Keratinocyte (primary cell): ENCODE measurements at regions not wholly inside any gene's neighbourhood (a gene's known extent, or its start where the extent isn't known, plus 50 kb on each side); places are given as distances from the start of the nearest gene placed in this dataset.

Experiments
- DNase-seq: peaks from one replicate; pipeline ENCODE4 v3.0.0-alpha.2; 2011; ENCODE audit warnings: low read depth, missing footprints, low spot score
- FAIRE-seq: peaks from 2 replicates; lab custom pipeline; 2011; peaks lifted over from hg19 to GRCh38; lab: Jason Lieb, UNC
- H2AFZ ChIP-seq: 2 replicates; pipeline ENCODE4 v1.6.0; 2012; ENCODE audit warnings: low read length, control low read depth, inconsistent platforms; ENCODE audit not compliant: control insufficient read depth
- H3K27ac ChIP-seq: 2 replicates; pipeline ENCODE4 v1.5.1; 2011; ENCODE audit warnings: low read length; ENCODE audit not compliant: control insufficient read depth, insufficient read depth
- H3K27me3 ChIP-seq: 3 replicates; pipeline ENCODE4 v1.6.0; 2011; ENCODE audit warnings: low read length; ENCODE audit not compliant: control insufficient read depth, insufficient read depth; ENCODE audit errors: extremely low read depth
- H3K36me3 ChIP-seq, 2 experiments: 2 replicates in 1 of 2; 3 replicates in 1 of 2; pipeline ENCODE4 v1.5.1; 2011; ENCODE audit warnings: low read length in 2 of 2, mild to moderate bottlenecking in 1 of 2; ENCODE audit not compliant: control insufficient read depth in 2 of 2, insufficient read depth in 2 of 2; ENCODE audit errors: extremely low read depth in 1 of 2
- H3K4me1 ChIP-seq: 3 replicates; pipeline ENCODE4 v1.5.1; 2011; ENCODE audit warnings: low read length; ENCODE audit not compliant: control insufficient read depth, insufficient read depth; ENCODE audit errors: extremely low read depth
- H3K4me2 ChIP-seq: 3 replicates; pipeline ENCODE4 v1.6.0; 2011; ENCODE audit warnings: low read depth, low read length; ENCODE audit not compliant: control insufficient read depth, insufficient read depth; ENCODE audit errors: extremely low read depth
- H3K4me3 ChIP-seq, 3 experiments: fragments of 200-600 bp in 1 of 3; sonication (generic) in 1 of 3; 2 replicates in 2 of 3; 3 replicates in 1 of 3; pipeline ENCODE4 v1.5.1; 2011 to 2016; ENCODE audit warnings: low read length in 3 of 3, mild to moderate bottlenecking in 3 of 3, control low read depth in 2 of 3, inconsistent platforms in 1 of 3, low read depth in 1 of 3, mixed read lengths in 1 of 3, mixed run types in 1 of 3, moderate library complexity in 1 of 3; ENCODE audit not compliant: control insufficient read depth in 2 of 3, insufficient read depth in 2 of 3; ENCODE audit errors: extremely low read depth in 1 of 3
- H3K79me2 ChIP-seq: 2 replicates; pipeline ENCODE4 v1.6.0; 2012; ENCODE audit warnings: low read length; ENCODE audit not compliant: control insufficient read depth, insufficient read depth
- H3K9ac ChIP-seq: 3 replicates; pipeline ENCODE4 v1.6.0; 2011; ENCODE audit warnings: low read length; ENCODE audit not compliant: control insufficient read depth, insufficient read depth; ENCODE audit errors: extremely low read depth
- H3K9me1 ChIP-seq: 3 replicates; pipeline ENCODE4 v1.6.0; 2011; ENCODE audit warnings: low read length; ENCODE audit not compliant: control insufficient read depth, insufficient read depth; ENCODE audit errors: extremely low read depth
- H3K9me3 ChIP-seq: 2 replicates; pipeline ENCODE4 v1.5.1; 2012; ENCODE audit warnings: low read depth, low read length; ENCODE audit not compliant: control insufficient read depth
- H4K20me1 ChIP-seq: 3 replicates; pipeline ENCODE4 v1.6.0; 2011; ENCODE audit warnings: low read length; ENCODE audit not compliant: control insufficient read depth, insufficient read depth; ENCODE audit errors: extremely low read depth
- EZH2 ChIP-seq: IDR thresholded peaks from one replicate; pipeline ENCODE4 v1.6.1; 2012; ENCODE audit warnings: inconsistent platforms, mild to moderate bottlenecking, low read length, moderate library complexity
- dilution Hi-C: fragments of 300-500 bp; cut with MboI; formaldehyde crosslinking; loops from one replicate; pipeline ENCODE4 v1.7.0; 2020; ENCODE audit warnings: low sequenced_read_pairs; ENCODE audit not compliant: extremely low pct_ligation_motif_present
- TF ChIP-seq, protein P1 (sequence below), 3 experiments: IDR thresholded peaks in 1 of 3; conservative IDR thresholded peaks in 1 of 3; optimal IDR thresholded peaks in 1 of 3; 2 replicates in 2 of 3; 3 replicates in 1 of 3; pipeline versions ENCODE3 to v1.5.1; 2011; ENCODE audit warnings: low read length in 3 of 3, mild to moderate bottlenecking in 3 of 3, moderate library complexity in 2 of 3, control low read depth in 1 of 3, inconsistent platforms in 1 of 3; ENCODE audit not compliant: insufficient read depth in 2 of 3; ENCODE audit errors: extremely low read depth in 1 of 3

DNA sequence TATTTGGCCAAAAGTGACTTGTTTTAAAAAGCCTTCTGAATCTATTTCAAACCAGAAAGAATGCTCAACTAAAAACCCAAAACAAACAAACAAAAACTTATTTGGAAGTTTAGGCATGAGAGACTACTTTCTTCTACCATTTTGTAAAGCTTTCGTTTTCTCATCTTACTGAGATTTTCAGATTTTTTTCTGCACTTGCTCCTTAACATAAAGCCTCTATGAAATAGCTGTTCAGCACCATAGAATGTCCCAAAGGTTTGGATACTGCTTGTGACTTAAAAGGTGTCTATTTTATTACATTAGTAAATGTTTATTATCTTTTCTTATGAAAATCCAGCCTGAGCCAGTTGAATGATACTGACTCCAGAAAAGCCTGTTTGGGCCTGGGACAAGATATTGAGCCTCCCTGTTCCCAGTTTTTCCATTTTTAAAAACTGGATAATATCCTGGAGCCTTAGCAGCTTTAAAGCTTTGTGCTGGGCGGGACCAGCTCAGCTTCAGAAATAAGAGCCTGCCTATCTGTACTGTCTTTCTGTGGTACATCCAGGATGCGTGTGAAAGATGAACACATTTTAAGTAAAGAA is 292.6 kb downstream of the ZSWIM6 start:
- dilution Hi-C loops = no loop called here
- FAIRE-seq = no peak
- H3K79me2 ChIP-seq = no peaks in the 10 kb centered on the region
- no peaks in the 10 kb centered on the region for H3K36me3 ChIP-seq
- no peaks in the 10 kb centered on the region for H4K20me1 ChIP-seq
- TF ChIP-seq, protein P1, sequence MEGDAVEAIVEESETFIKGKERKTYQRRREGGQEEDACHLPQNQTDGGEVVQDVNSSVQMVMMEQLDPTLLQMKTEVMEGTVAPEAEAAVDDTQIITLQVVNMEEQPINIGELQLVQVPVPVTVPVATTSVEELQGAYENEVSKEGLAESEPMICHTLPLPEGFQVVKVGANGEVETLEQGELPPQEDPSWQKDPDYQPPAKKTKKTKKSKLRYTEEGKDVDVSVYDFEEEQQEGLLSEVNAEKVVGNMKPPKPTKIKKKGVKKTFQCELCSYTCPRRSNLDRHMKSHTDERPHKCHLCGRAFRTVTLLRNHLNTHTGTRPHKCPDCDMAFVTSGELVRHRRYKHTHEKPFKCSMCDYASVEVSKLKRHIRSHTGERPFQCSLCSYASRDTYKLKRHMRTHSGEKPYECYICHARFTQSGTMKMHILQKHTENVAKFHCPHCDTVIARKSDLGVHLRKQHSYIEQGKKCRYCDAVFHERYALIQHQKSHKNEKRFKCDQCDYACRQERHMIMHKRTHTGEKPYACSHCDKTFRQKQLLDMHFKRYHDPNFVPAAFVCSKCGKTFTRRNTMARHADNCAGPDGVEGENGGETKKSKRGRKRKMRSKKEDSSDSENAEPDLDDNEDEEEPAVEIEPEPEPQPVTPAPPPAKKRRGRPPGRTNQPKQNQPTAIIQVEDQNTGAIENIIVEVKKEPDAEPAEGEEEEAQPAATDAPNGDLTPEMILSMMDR (optimal IDR thresholded peaks at IDR 0.05 in 1 of 3, IDR thresholded peaks at IDR 0.05 in 1 of 3, conservative IDR thresholded peaks at IDR 0.05 in 1 of 3; ENCODE audit: extremely low read depth in 1 of 3, insufficient read depth in 2 of 3, low read length in 3 of 3) = no peak
- no peak for TF ChIP-seq EZH2
- H3K4me2 ChIP-seq = no peak overlapping the region
- H3K9me3 ChIP-seq = no peaks in the 10 kb centered on the region
- no peak overlapping the region for H3K4me3 ChIP-seq
- peaks cover 6% of the 10 kb centered on the region for H3K27me3 ChIP-seq
- no peaks in the 10 kb centered on the region for H3K4me1 ChIP-seq
- no peak overlapping the region for H2AFZ ChIP-seq
- no peak for DNase-seq
- H3K9ac ChIP-seq = no peak overlapping the region
- no peaks in the 10 kb centered on the region for H3K9me1 ChIP-seq
- no peak overlapping the region for H3K27ac ChIP-seq

DNA sequence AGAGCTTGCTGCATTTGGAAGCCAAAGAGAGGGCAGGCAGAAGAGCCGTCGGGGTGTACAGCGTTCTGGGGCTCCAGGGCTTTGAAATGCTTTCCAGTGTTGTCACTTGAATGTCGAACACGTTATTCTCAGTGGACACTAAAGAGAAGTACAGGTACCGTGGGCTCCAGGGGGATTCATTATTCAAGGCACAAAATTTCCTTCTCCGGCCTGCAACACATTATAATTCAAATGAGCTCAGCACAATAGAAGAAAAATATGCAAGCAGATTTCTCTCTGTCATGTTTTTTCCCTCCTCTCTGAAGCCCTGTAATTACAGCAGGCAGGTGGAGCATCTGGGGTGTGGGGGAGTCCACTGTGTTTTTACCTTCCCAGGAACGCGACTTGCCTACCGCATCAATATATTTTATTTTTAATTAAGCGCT is 293.1 kb downstream of the ZSWIM6 start:
- DNase-seq (no peak), FAIRE-seq (no peak)
- dilution Hi-C loops = no loop called here
- peak overlapping the region; percentile 70 for H3K4me2 ChIP-seq
- peak overlapping the region in 2 of 3 experiments; percentile 41 to 63 for H3K4me3 ChIP-seq
- H3K4me1 ChIP-seq = no peaks in the 10 kb centered on the region
- TF ChIP-seq, protein P1 (optimal IDR thresholded peaks at IDR 0.05 in 1 of 3, IDR thresholded peaks at IDR 0.05 in 1 of 3, conservative IDR thresholded peaks at IDR 0.05 in 1 of 3; ENCODE audit: extremely low read depth in 1 of 3, insufficient read depth in 2 of 3, low read length in 3 of 3) = no peak
- no peak for TF ChIP-seq EZH2
- no peaks in the 10 kb centered on the region for H4K20me1 ChIP-seq
- H3K9me1 ChIP-seq = no peaks in the 10 kb centered on the region
- H3K9me3 ChIP-seq = no peaks in the 10 kb centered on the region
- peak overlapping the region; percentile 67 for H3K9ac ChIP-seq
- peaks cover 6% of the 10 kb centered on the region for H3K27me3 ChIP-seq
- H2AFZ ChIP-seq = no peak overlapping the region
- no peaks in the 10 kb centered on the region for H3K36me3 ChIP-seq
- no peaks in the 10 kb centered on the region for H3K79me2 ChIP-seq
- no peak overlapping the region for H3K27ac ChIP-seq
